Prostate gland (tissue), 2 donors: ENCODE measurements at regions not wholly inside any gene's neighbourhood (a gene's known extent, or its start where the extent isn't known, plus 50 kb on each side); places are given as distances from the start of the nearest gene placed in this dataset.

Experiments used
- DNase-seq: peaks from one replicate; pipeline ENCODE4 v3.0.0-alpha.2; 2019; ENCODE audit warnings: low spot score
- H3K27ac ChIP-seq, 2 donors: fragments of 200-600 bp; sonication (generic); 2 replicates each; pipeline ENCODE4 v1.5.1; 2017 to 2019
- H3K27me3 ChIP-seq: fragments of 200-600 bp; sonication (generic); replicated peaks from 2 replicates; pipeline ENCODE4 v1.5.1; 2019; ENCODE audit not compliant: insufficient read depth
- H3K36me3 ChIP-seq, 2 donors: fragments of 200-600 bp; sonication (generic); 1 replicate in 1 of 2; 2 replicates in 1 of 2; pipeline versions ENCODE4 v1.5.1 to v1.8.1; 2017 to 2019
- H3K4me1 ChIP-seq: fragments of 200-600 bp; sonication (generic); replicated peaks from 2 replicates; pipeline ENCODE4 v1.5.1; 2019
- H3K4me3 ChIP-seq, 2 donors: fragments of 200-600 bp; sonication (generic); 2 replicates each; pipeline ENCODE4 v1.5.1; 2017 to 2019
- H3K9me3 ChIP-seq: fragments of 200-600 bp; sonication (generic); 2 replicates; pipeline ENCODE4 v1.5.1; 2017
- POLR2A ChIP-seq: fragments of 450-650 bp; IDR thresholded peaks from one replicate; pipeline ENCODE4 v1.6.1; 2016; ENCODE audit warnings: antibody characterized with exemption, mild to moderate bottlenecking
- POLR2AphosphoS5 ChIP-seq: sonication (generic); formaldehyde crosslinking; IDR thresholded peaks from one replicate; pipeline ENCODE4 v1.6.1; 2017; ENCODE audit warnings: antibody characterized with exemption
- WGBS: methylation state at CpG from one replicate; pipeline ENCODE4 v1.1.5; 2018; 5-methylcytosine and 5-hydroxymethylcytosine counted together
- intact Hi-C: fragments of 100-400 bp; cut with DNase I; formaldehyde crosslinking; loops from one replicate; pipeline ENCODE4 v1.14.2; 2022
- TF ChIP-seq, protein P1 (sequence below), 4 experiments: fragments of 200-600 bp in 2 of 4; fragments of 450-650 bp in 2 of 4; sonication (generic) in 2 of 4; IDR thresholded peaks; 1 replicate in 3 of 4; 2 replicates in 1 of 4; pipeline ENCODE4 v1.5.1; 2016 to 2019; ENCODE audit warnings: antibody characterized with exemption in 4 of 4, mild to moderate bottlenecking in 2 of 4, moderate library complexity in 2 of 4

- WGBS, result 66% methylated on average over 6 of the region's 6 CpGs
- no peaks in the 10 kb centered on the region for H3K4me1 ChIP-seq
- DNase-seq, result no peak
- intact Hi-C loops, result no loop called here
- H3K27ac ChIP-seq, result no peak overlapping the region
- H3K36me3 ChIP-seq, result no peaks in the 10 kb centered on the region
- no peak overlapping the region for H3K4me3 ChIP-seq
- TF ChIP-seq, protein P1, sequence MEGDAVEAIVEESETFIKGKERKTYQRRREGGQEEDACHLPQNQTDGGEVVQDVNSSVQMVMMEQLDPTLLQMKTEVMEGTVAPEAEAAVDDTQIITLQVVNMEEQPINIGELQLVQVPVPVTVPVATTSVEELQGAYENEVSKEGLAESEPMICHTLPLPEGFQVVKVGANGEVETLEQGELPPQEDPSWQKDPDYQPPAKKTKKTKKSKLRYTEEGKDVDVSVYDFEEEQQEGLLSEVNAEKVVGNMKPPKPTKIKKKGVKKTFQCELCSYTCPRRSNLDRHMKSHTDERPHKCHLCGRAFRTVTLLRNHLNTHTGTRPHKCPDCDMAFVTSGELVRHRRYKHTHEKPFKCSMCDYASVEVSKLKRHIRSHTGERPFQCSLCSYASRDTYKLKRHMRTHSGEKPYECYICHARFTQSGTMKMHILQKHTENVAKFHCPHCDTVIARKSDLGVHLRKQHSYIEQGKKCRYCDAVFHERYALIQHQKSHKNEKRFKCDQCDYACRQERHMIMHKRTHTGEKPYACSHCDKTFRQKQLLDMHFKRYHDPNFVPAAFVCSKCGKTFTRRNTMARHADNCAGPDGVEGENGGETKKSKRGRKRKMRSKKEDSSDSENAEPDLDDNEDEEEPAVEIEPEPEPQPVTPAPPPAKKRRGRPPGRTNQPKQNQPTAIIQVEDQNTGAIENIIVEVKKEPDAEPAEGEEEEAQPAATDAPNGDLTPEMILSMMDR (IDR thresholded peaks at IDR 0.05), result no peak
- TF ChIP-seq POLR2AphosphoS5 (no peak), POLR2A (no peak)
- no peaks in the 10 kb centered on the region for H3K27me3 ChIP-seq
- H3K9me3 ChIP-seq, result no peaks in the 10 kb centered on the region
Observed at GRCh38 chr2:53515435-53516332, 251.9 kb upstream of the CHAC2 start.

GRCh38 chr2:53513167-53513666, 254.4 kb upstream of the CHAC2 start:
- H3K4me1 ChIP-seq, result no peaks in the 10 kb centered on the region
- intact Hi-C loops, result no loop called here
- WGBS, result 38% methylated on average over 4 of the region's 4 CpGs
- no peak for TF ChIP-seq POLR2A
- TF ChIP-seq, protein P1 (IDR thresholded peaks at IDR 0.05), result no peak
- no peak for TF ChIP-seq POLR2AphosphoS5
- H3K27me3 ChIP-seq, result no peaks in the 10 kb centered on the region
- H3K9me3 ChIP-seq, result no peaks in the 10 kb centered on the region
- no peak overlapping the region for H3K27ac ChIP-seq
- H3K36me3 ChIP-seq, result no peaks in the 10 kb centered on the region
- no peak overlapping the region for H3K4me3 ChIP-seq
- no peak for DNase-seq

DNA sequence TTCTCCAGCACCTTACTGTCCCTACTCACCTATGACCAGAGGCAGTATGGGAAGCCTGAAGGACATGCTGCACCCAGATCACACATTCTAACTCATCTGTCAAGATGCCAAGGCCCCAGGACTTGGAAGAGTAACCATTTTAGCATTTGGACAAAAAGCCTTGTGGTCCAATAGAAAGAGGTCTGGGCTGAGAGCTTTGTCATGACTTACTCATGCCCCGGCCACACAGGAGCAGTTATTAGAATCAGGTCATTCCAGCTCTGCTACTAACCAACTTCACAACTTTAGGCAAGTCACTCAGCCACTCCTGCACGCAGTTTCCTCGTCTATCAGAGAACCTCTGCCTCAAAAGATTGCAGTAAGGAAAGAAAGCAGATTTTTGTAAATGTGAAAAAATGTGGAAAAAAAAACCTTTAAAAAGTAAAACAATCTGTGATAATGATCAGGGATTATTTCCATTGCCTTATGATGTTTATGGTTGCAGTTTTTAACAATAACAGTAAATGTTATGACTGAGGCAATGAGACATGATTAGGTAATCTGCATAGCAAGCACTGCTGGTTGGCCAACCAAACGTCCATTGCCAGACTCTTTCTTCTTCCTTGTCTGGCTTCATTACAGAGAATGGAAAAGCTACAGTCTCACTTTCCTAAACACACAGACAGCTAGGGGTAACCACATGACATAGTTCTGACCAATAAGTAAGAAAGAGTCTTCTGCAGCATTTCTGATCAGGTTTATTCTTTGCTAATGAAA, 255.4 kb upstream of the CHAC2 start:
- Histone ChIP-seq H3K9me3 (no peaks in the 10 kb centered on the region), H3K4me3 (no peak overlapping the region), H3K4me1 (no peaks in the 10 kb centered on the region), H3K36me3 (no peaks in the 10 kb centered on the region), H3K27me3 (no peaks in the 10 kb centered on the region), H3K27ac (no peak overlapping the region)
- 57% methylated on average over 4 of the region's 4 CpGs for WGBS
- intact Hi-C loops, result no loop called here
- TF ChIP-seq, protein P1 (IDR thresholded peaks at IDR 0.05), result no peak
- TF ChIP-seq POLR2AphosphoS5 (no peak), POLR2A (no peak)
- DNase-seq, result no peak

GRCh38 chr2:53511549-53511948, 256.1 kb upstream of the CHAC2 start:
- Histone ChIP-seq H3K4me3 (no peak overlapping the region), H3K9me3 (no peaks in the 10 kb centered on the region), H3K36me3 (no peaks in the 10 kb centered on the region), H3K27me3 (no peaks in the 10 kb centered on the region), H3K27ac (no peak overlapping the region), H3K4me1 (no peaks in the 10 kb centered on the region)
- intact Hi-C loops, result no loop called here
- no peak for DNase-seq
- no peak for TF ChIP-seq POLR2AphosphoS5
- no peak for TF ChIP-seq POLR2A
- TF ChIP-seq, protein P1 (IDR thresholded peaks at IDR 0.05), result no peak
- 91% methylated on average over 4 of the region's 4 CpGs for WGBS
